ENCODE measurements at regions not wholly inside any gene's neighbourhood (a gene's known extent, or its start where the extent isn't known, plus 50 kb on each side); places are given as distances from the start of the nearest gene placed in this dataset.
A peak's percentile ranks its signal among the peaks of the same experiment; 100 is the strongest.

GRCh38 chr11:10625281-10625981 lies 57.0 kb upstream of the LYVE1 start:
- H3K27ac Mint-ChIP-seq, result no peak overlapping the region
- DNase-seq, result no peak
- H3K36me3 Mint-ChIP-seq (ENCODE audit: low read depth), result peaks cover 15% of the 10 kb centered on the region
- H3K4me3 Mint-ChIP-seq, result no peak overlapping the region
- H3K9me3 Mint-ChIP-seq, result no peaks in the 10 kb centered on the region
- TF ChIP-seq CTCF (IDR thresholded peaks at IDR 0.05), result no peak
- peaks cover 13% of the 10 kb centered on the region for H3K4me1 Mint-ChIP-seq (ENCODE audit: low read depth)
- peaks cover 11% of the 10 kb centered on the region for H3K27me3 Mint-ChIP-seq (ENCODE audit: insufficient read depth)

GRCh38 chr11:10623797-10624761 lies 55.6 kb upstream of the LYVE1 start:
- no peaks in the 10 kb centered on the region for H3K9me3 Mint-ChIP-seq
- no peak for DNase-seq
- peak overlapping the region; percentile 29; the same call in 1 of the 2 replicates for H3K27ac Mint-ChIP-seq
- peak; percentile 74 for TF ChIP-seq CTCF (IDR thresholded peaks at IDR 0.05)
- peaks cover 23% of the 10 kb centered on the region for H3K4me1 Mint-ChIP-seq (ENCODE audit: low read depth)
- H3K27me3 Mint-ChIP-seq (ENCODE audit: insufficient read depth), result peaks cover 11% of the 10 kb centered on the region
- H3K4me3 Mint-ChIP-seq, result no peak overlapping the region
- H3K36me3 Mint-ChIP-seq (ENCODE audit: low read depth), result peaks cover 9% of the 10 kb centered on the region; the same call in 1 of the 2 replicates

- H3K4me1 Mint-ChIP-seq (ENCODE audit: low read depth), result peaks cover 32% of the 10 kb centered on the region
- H3K27me3 Mint-ChIP-seq (ENCODE audit: insufficient read depth), result peaks cover 11% of the 10 kb centered on the region
- H3K27ac Mint-ChIP-seq, result peak overlapping the region; percentile 29; the same call in 1 of the 2 replicates
- no peak for DNase-seq
- no peaks in the 10 kb centered on the region for H3K9me3 Mint-ChIP-seq
- no peak overlapping the region for H3K4me3 Mint-ChIP-seq
- TF ChIP-seq CTCF (IDR thresholded peaks at IDR 0.05), result no peak
- peaks cover 9% of the 10 kb centered on the region; the same call in 1 of the 2 replicates for H3K36me3 Mint-ChIP-seq (ENCODE audit: low read depth)
Observed at GRCh38 chr11:10622957-10623791, 54.7 kb upstream of the LYVE1 start.

- H3K27ac Mint-ChIP-seq, result no peak overlapping the region
- peaks cover 41% of the 10 kb centered on the region for H3K4me1 Mint-ChIP-seq (ENCODE audit: low read depth)
- peaks cover 9% of the 10 kb centered on the region; the same call in 1 of the 2 replicates for H3K36me3 Mint-ChIP-seq (ENCODE audit: low read depth)
- H3K9me3 Mint-ChIP-seq, result no peaks in the 10 kb centered on the region
- TF ChIP-seq CTCF (IDR thresholded peaks at IDR 0.05), result no peak
- H3K4me3 Mint-ChIP-seq, result no peak overlapping the region
- no peak for DNase-seq
- H3K27me3 Mint-ChIP-seq (ENCODE audit: insufficient read depth), result peaks cover 11% of the 10 kb centered on the region
Observed at GRCh38 chr11:10622108-10622507, 53.6 kb upstream of the LYVE1 start.

- Mint-ChIP-seq H3K4me1 (ENCODE audit: low read depth) (peaks cover 40% of the 10 kb centered on the region), H3K4me3 (peak overlapping the region; percentile 51), H3K27me3 (ENCODE audit: insufficient read depth) (peaks cover 6% of the 10 kb centered on the region), H3K27ac (peak overlapping the region; percentile 83), H3K9me3 (no peaks in the 10 kb centered on the region), H3K36me3 (ENCODE audit: low read depth) (peaks cover 17% of the 10 kb centered on the region)
- no peak for TF ChIP-seq CTCF (IDR thresholded peaks at IDR 0.05)
- peak; percentile 10 for DNase-seq
Observed at GRCh38 chr11:10619131-10619680, 50.7 kb upstream of the LYVE1 start.

All from HFFc6 (cell line).